ENCODE measurements at regions not wholly inside any gene's neighbourhood (a gene's known extent, or its start where the extent isn't known, plus 50 kb on each side); places are given as distances from the start of the nearest gene placed in this dataset.

DNA sequence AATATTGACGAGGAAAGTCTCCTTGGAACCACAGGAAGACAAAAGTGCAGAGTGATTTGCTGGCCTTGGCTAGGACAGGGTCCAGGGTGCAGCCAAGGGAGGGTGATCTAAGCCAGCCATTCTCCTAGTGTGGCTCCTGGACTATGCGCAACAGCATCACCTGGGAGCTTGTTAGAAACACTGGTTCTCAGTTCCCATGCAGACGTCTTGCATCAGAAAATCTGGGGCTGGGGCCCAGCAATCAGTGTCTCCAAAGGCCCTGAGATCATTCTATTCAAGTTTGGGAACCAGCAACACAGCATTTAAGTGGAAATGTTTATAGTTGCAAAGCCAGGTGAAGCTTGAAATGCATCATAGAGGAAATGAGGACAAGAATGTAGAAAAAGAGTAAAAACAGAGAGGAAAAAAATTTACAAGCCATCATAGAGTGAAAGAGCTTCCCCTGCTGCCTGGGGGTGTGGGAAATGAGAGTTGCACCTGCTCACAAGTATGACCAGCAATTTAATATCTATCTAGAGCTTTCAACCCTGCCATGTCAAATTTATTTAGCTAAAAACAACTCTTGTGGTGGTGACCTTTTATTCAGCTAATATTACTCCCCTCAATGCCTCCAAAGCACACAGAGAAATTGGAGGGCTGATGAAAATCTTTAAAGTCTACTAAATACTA lies 54.4 kb upstream of the SEC11C start:
- TF ChIP-seq, protein P1, sequence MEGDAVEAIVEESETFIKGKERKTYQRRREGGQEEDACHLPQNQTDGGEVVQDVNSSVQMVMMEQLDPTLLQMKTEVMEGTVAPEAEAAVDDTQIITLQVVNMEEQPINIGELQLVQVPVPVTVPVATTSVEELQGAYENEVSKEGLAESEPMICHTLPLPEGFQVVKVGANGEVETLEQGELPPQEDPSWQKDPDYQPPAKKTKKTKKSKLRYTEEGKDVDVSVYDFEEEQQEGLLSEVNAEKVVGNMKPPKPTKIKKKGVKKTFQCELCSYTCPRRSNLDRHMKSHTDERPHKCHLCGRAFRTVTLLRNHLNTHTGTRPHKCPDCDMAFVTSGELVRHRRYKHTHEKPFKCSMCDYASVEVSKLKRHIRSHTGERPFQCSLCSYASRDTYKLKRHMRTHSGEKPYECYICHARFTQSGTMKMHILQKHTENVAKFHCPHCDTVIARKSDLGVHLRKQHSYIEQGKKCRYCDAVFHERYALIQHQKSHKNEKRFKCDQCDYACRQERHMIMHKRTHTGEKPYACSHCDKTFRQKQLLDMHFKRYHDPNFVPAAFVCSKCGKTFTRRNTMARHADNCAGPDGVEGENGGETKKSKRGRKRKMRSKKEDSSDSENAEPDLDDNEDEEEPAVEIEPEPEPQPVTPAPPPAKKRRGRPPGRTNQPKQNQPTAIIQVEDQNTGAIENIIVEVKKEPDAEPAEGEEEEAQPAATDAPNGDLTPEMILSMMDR (IDR thresholded peaks at IDR 0.05) = no peak
- no peak for TF ChIP-seq EP300 (IDR thresholded peaks at IDR 0.05)
- TF ChIP-seq POLR2A (IDR thresholded peaks at IDR 0.05) = no peak
- TF ChIP-seq POLR2AphosphoS5 (IDR thresholded peaks at IDR 0.05) = no peak
